B cell (primary cell): ENCODE measurements at regions not wholly inside any gene's neighbourhood (a gene's known extent, or its start where the extent isn't known, plus 50 kb on each side); places are given as distances from the start of the nearest gene placed in this dataset.

ENCODE experiments used
- ATAC-seq: fragments of 200-7000 bp; cut with Tn5 transposase; one replicate; pipeline ENCODE4 v1.10.0; 2021; ENCODE audit warnings: low read depth, mild to moderate bottlenecking, moderate number of reproducible peaks, moderate library complexity
- CTCF ChIA-PET: fragments of 350-600 bp; sonication (Branson Sonifier 250); formaldehyde crosslinking; loops from one replicate; lab custom pipeline; 2021; ENCODE audit warnings: antibody characterized with exemption, inconsistent platforms; lab: Charles Lee
- POLR2A ChIA-PET: fragments of 350-600 bp; sonication (Branson Sonifier 250); formaldehyde crosslinking; loops from one replicate; lab custom pipeline; 2021; ENCODE audit warnings: antibody characterized with exemption; lab: Charles Lee
- DNase-seq: peaks from one replicate; pipeline ENCODE4 v3.0.0; 2013
- H2AFZ ChIP-seq: 2 replicates; pipeline ENCODE4 v1.6.1; 2012; ENCODE audit warnings: mild to moderate bottlenecking, low read depth, low read length; ENCODE audit not compliant: insufficient read depth, poor library complexity, severe bottlenecking
- H3K27ac ChIP-seq, 2 donors: 1 replicate in 1 of 2; 2 replicates in 1 of 2; pipeline ENCODE4 v1.5.1; 2012 to 2013; ENCODE audit warnings: low read length in 2 of 2, mild to moderate bottlenecking in 2 of 2, moderate library complexity in 1 of 2
- H3K27me3 ChIP-seq, 4 experiments: fragments of 200-600 bp in 1 of 4; sonication (generic) in 1 of 4; replicated peaks in 1 of 4; 1 replicate in 2 of 4; 2 replicates in 2 of 4; pipeline versions ENCODE4 v1.6.1 to v1.7.0; 2013 to 2016; ENCODE audit warnings: low read length in 3 of 4, mild to moderate bottlenecking in 2 of 4, mixed read lengths in 1 of 4, moderate library complexity in 1 of 4; ENCODE audit not compliant: insufficient read depth in 4 of 4, control insufficient read depth in 3 of 4; ENCODE audit errors: control extremely low read depth in 1 of 4
- H3K36me3 ChIP-seq, 2 experiments: replicated peaks in 1 of 2; 1 replicate in 1 of 2; 2 replicates in 1 of 2; pipeline versions ENCODE4 v1.6.1 to v1.7.1; 2013; ENCODE audit warnings: low read length in 1 of 2; ENCODE audit not compliant: insufficient read depth in 2 of 2, control insufficient read depth in 1 of 2; ENCODE audit errors: control extremely low read depth in 1 of 2, extremely low read depth in 1 of 2
- H3K4me1 ChIP-seq, 2 donors: fragments of 200-600 bp in 1 of 2; sonication (generic) in 1 of 2; 1 replicate in 1 of 2; 2 replicates in 1 of 2; pipeline versions ENCODE4 v1.5.1 to v1.6.1; 2013 to 2017; ENCODE audit warnings: low read length in 2 of 2; ENCODE audit not compliant: control insufficient read depth in 2 of 2, insufficient read depth in 2 of 2
- H3K4me2 ChIP-seq: replicated peaks from 2 replicates; pipeline ENCODE3; 2012; ENCODE audit warnings: mild to moderate bottlenecking, low read depth, low read length; ENCODE audit not compliant: poor library complexity, severe bottlenecking
- H3K4me3 ChIP-seq, 5 experiments: fragments of 200-600 bp in 1 of 5; sonication (generic) in 1 of 5; 1 replicate in 3 of 5; 2 replicates in 2 of 5; pipeline versions ENCODE4 v1.5.1 to v1.7.0; 2011 to 2016; ENCODE audit warnings: low read length in 4 of 5, mild to moderate bottlenecking in 4 of 5, low read depth in 2 of 5, control low read depth in 1 of 5, moderate library complexity in 1 of 5; ENCODE audit not compliant: insufficient read depth in 1 of 5; ENCODE audit errors: control extremely low read depth in 1 of 5, extremely low read depth in 1 of 5
- H3K79me2 ChIP-seq: fragments of 200-600 bp; sonication (generic); one replicate; pipeline ENCODE4 v1.6.0; 2016; ENCODE audit warnings: low read length; ENCODE audit not compliant: control insufficient read depth, insufficient read depth
- H3K9ac ChIP-seq: fragments of 200-600 bp; sonication (generic); 2 replicates; pipeline ENCODE4 v1.6.1; 2017; ENCODE audit warnings: mild to moderate bottlenecking, low read length, moderate library complexity
- H3K9me3 ChIP-seq, 3 donors: one replicate each; pipeline versions ENCODE4 v1.6.1 to v1.7.1; 2013; ENCODE audit warnings: low read length in 2 of 3; ENCODE audit not compliant: control insufficient read depth in 2 of 3, insufficient read depth in 1 of 3; ENCODE audit errors: control extremely low read depth in 1 of 3
- H4K20me1 ChIP-seq: 2 replicates; pipeline ENCODE4 v1.6.0; 2012; ENCODE audit warnings: mild to moderate bottlenecking, low read length; ENCODE audit not compliant: insufficient read depth, control insufficient read depth, poor library complexity, severe bottlenecking
- H3K27ac Mint-ChIP-seq: one replicate; pipeline ENCODE4 v1.8.0; 2021; ENCODE audit warnings: mixed read lengths
- H3K27me3 Mint-ChIP-seq: one replicate; pipeline ENCODE4 v1.8.0; 2021; ENCODE audit warnings: mixed read lengths
- H3K4me1 Mint-ChIP-seq: one replicate; pipeline ENCODE4 v1.8.0; 2021; ENCODE audit warnings: mixed read lengths
- H3K4me3 Mint-ChIP-seq: one replicate; pipeline ENCODE4 v1.8.0; 2021; ENCODE audit warnings: mixed read lengths
- H3K9me3 Mint-ChIP-seq: one replicate; pipeline ENCODE4 v1.8.0; 2022; ENCODE audit warnings: mixed read lengths; ENCODE audit not compliant: insufficient read depth
- EZH2 ChIP-seq: IDR thresholded peaks from 2 replicates; pipeline ENCODE4 v1.6.1; 2012; ENCODE audit warnings: borderline replicate concordance, low read depth, mild to moderate bottlenecking, moderate library complexity, low read length; ENCODE audit not compliant: insufficient read depth, poor library complexity, severe bottlenecking
- WGBS: methylation state at CpG from one replicate; pipeline ENCODE4 v1.1.5; 2013; ENCODE audit warnings: missing lambda C conversion rate; ENCODE audit not compliant: insufficient coverage; 5-methylcytosine and 5-hydroxymethylcytosine counted together
- intact Hi-C: fragments of 100-400 bp; cut with micrococcal nuclease; formaldehyde crosslinking; loops from one replicate; pipeline ENCODE4 v1.10.0; 2022
- TF ChIP-seq, protein P1 (sequence below): fragments of 200-600 bp; IDR thresholded peaks from one replicate; pipeline ENCODE4 v1.8.0; 2022; ENCODE audit warnings: antibody characterized with exemption, mild to moderate bottlenecking

DNA sequence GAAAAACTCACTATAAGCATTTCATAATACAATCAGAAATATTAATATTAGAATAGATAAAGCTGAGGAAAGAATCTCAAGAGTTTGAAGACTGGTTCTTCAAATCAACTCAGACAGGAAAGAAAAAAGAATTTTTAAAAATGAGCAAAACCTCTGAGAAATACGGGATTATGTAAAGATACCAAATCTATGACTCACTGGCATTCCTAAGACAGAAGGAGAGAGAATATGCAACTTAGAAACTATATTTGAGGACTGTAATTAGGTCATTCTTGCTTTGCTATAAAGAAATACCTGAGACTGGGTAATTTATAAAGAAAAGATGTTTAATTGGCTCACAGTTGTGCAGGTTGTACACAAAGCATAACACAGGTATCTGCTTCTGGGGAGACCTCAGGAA is 665.1 kb downstream of the RNF144B start:
- intact Hi-C loops, result no loop called here
- WGBS, result no CpG with 5 or more reads among the region's 1 CpG
- Mint-ChIP-seq H3K4me1 (no peaks in the 10 kb centered on the region), H3K9me3 (peaks cover 10% of the 10 kb centered on the region), H3K4me3 (no peak overlapping the region), H3K27ac (no peak overlapping the region), H3K27me3 (no peaks in the 10 kb centered on the region)
- POLR2A ChIA-PET, result no interaction called here
- peaks cover 3 to 8% (median 4%) of the 10 kb centered on the region in 3 donors for H3K9me3 ChIP-seq
- H3K4me3 ChIP-seq, result no peak overlapping the region
- CTCF ChIA-PET, result no interaction called here
- H2AFZ ChIP-seq, result no peak overlapping the region
- H3K27me3 ChIP-seq, result no peaks in the 10 kb centered on the region
- no peak overlapping the region for H3K9ac ChIP-seq
- DNase-seq, result no peak
- no peak for TF ChIP-seq EZH2
- TF ChIP-seq, protein P1, sequence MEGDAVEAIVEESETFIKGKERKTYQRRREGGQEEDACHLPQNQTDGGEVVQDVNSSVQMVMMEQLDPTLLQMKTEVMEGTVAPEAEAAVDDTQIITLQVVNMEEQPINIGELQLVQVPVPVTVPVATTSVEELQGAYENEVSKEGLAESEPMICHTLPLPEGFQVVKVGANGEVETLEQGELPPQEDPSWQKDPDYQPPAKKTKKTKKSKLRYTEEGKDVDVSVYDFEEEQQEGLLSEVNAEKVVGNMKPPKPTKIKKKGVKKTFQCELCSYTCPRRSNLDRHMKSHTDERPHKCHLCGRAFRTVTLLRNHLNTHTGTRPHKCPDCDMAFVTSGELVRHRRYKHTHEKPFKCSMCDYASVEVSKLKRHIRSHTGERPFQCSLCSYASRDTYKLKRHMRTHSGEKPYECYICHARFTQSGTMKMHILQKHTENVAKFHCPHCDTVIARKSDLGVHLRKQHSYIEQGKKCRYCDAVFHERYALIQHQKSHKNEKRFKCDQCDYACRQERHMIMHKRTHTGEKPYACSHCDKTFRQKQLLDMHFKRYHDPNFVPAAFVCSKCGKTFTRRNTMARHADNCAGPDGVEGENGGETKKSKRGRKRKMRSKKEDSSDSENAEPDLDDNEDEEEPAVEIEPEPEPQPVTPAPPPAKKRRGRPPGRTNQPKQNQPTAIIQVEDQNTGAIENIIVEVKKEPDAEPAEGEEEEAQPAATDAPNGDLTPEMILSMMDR, result no peak
- H3K4me2 ChIP-seq, result no peak overlapping the region
- no peak for ATAC-seq
- no peaks in the 10 kb centered on the region for H3K4me1 ChIP-seq
- no peak overlapping the region for H3K27ac ChIP-seq
- no peaks in the 10 kb centered on the region for H3K79me2 ChIP-seq
- H3K36me3 ChIP-seq, result no peaks in the 10 kb centered on the region
- H4K20me1 ChIP-seq, result no peaks in the 10 kb centered on the region

DNA sequence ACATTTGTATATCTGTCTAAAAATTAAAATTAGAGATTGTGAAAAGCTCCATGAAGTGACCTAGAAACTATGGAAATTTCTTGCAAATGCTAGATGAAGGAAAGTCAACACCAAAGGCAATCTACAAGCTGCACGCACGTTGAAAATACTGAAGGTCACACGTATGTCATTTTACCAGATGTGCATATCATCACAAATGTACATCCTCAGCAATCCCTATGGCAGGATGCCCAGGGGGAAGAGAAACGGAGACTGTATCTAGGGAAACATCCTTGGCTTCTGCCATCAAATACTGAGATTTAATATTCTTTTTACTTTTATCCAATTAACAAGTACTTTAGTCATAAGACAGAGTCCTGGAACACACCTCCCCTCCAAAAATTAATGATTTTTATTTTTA is 672.0 kb downstream of the RNF144B start:
- no peaks in the 10 kb centered on the region for H4K20me1 ChIP-seq
- H3K4me1 Mint-ChIP-seq, result no peaks in the 10 kb centered on the region
- H3K4me3 ChIP-seq, result no peak overlapping the region
- H3K36me3 ChIP-seq, result no peaks in the 10 kb centered on the region
- DNase-seq (no peak), ATAC-seq (no peak)
- no peak overlapping the region for H3K9ac ChIP-seq
- H3K9me3 Mint-ChIP-seq, result peaks cover 7% of the 10 kb centered on the region
- H3K4me3 Mint-ChIP-seq, result no peak overlapping the region
- H3K4me2 ChIP-seq, result no peak overlapping the region
- H2AFZ ChIP-seq, result no peak overlapping the region
- ChIA-PET POLR2A (no interaction called here), CTCF (no interaction called here)
- no peak for TF ChIP-seq EZH2
- TF ChIP-seq, protein P1, result no peak
- intact Hi-C loops, result no loop called here
- H3K27ac Mint-ChIP-seq, result no peak overlapping the region
- no peaks in the 10 kb centered on the region for H3K9me3 ChIP-seq
- H3K27ac ChIP-seq, result no peak overlapping the region
- H3K79me2 ChIP-seq, result no peaks in the 10 kb centered on the region
- H3K4me1 ChIP-seq, result no peaks in the 10 kb centered on the region
- no peaks in the 10 kb centered on the region for H3K27me3 Mint-ChIP-seq
- 89% methylated on average over 3 of the region's 4 CpGs for WGBS
- no peaks in the 10 kb centered on the region for H3K27me3 ChIP-seq
